ENCODE measurements at regions not wholly inside any gene's neighbourhood (a gene's known extent, or its start where the extent isn't known, plus 50 kb on each side); places are given as distances from the start of the nearest gene placed in this dataset.
A peak's percentile ranks its signal among the peaks of the same experiment; 100 is the strongest.

GRCh38 chr16:73965591-73965990 is 331.0 kb upstream of the PSMD7 start:
- H3K4me1 Mint-ChIP-seq = no peaks in the 10 kb centered on the region
- TF ChIP-seq CTCF (conservative IDR thresholded peaks at IDR 0.05) = no peak
- 93 to 96% methylated on average over 3 of the region's 3 CpGs for WGBS, 2 experiments (ENCODE audit: insufficient coverage in 1 of 2, insufficient read length in 1 of 2)
- H3K36me3 Mint-ChIP-seq (ENCODE audit: low read depth) = no peaks in the 10 kb centered on the region
- DNase-seq = no peak
- no peaks in the 10 kb centered on the region for H3K4me1 ChIP-seq (ENCODE audit: control insufficient read depth, insufficient read depth, low read length)
- H3K27me3 Mint-ChIP-seq (ENCODE audit: insufficient read depth) = no peaks in the 10 kb centered on the region
- no peak overlapping the region for H3K4me3 ChIP-seq (ENCODE audit: low read length)
- H3K27ac ChIP-seq (ENCODE audit: low read depth, low read length) = no peak overlapping the region
- no peak overlapping the region for H3K9ac ChIP-seq (ENCODE audit: extremely low read depth, low read length, poor library complexity, severe bottlenecking)
- no peak overlapping the region for H3K4me3 Mint-ChIP-seq
- H3K9me3 Mint-ChIP-seq = peaks cover 10% of the 10 kb centered on the region
- H3K27ac Mint-ChIP-seq = no peak overlapping the region
- H3K9me3 ChIP-seq (ENCODE audit: control insufficient read depth, low read length) = no peaks in the 10 kb centered on the region
- H3K36me3 ChIP-seq (ENCODE audit: control insufficient read depth, insufficient read depth, low read length) = no peaks in the 10 kb centered on the region
- H3K27me3 ChIP-seq (ENCODE audit: control insufficient read depth, insufficient read depth, low read length, poor library complexity, severe bottlenecking) = no peaks in the 10 kb centered on the region

- H3K36me3 ChIP-seq (ENCODE audit: control insufficient read depth, insufficient read depth, low read length) = no peaks in the 10 kb centered on the region
Measured at GRCh38 chr16:73956587-73957494, 339.8 kb upstream of the PSMD7 start.

GRCh38 chr16:73955702-73956101 is 340.9 kb upstream of the PSMD7 start:
- no peak overlapping the region for H3K4me3 ChIP-seq (ENCODE audit: low read length)
- no peak for TF ChIP-seq CTCF (conservative IDR thresholded peaks at IDR 0.05)
- H3K9ac ChIP-seq (ENCODE audit: extremely low read depth, low read length, poor library complexity, severe bottlenecking) = no peak overlapping the region
- no peaks in the 10 kb centered on the region for H3K9me3 ChIP-seq (ENCODE audit: control insufficient read depth, low read length)
- H3K27me3 Mint-ChIP-seq (ENCODE audit: insufficient read depth) = no peaks in the 10 kb centered on the region
- H3K27me3 ChIP-seq (ENCODE audit: control insufficient read depth, insufficient read depth, low read length, poor library complexity, severe bottlenecking) = no peaks in the 10 kb centered on the region
- H3K27ac Mint-ChIP-seq = no peak overlapping the region
- no peaks in the 10 kb centered on the region for H3K4me1 ChIP-seq (ENCODE audit: control insufficient read depth, insufficient read depth, low read length)
- no peak for DNase-seq
- H3K36me3 Mint-ChIP-seq (ENCODE audit: low read depth) = no peaks in the 10 kb centered on the region
- peaks cover under 1% of the 10 kb centered on the region for H3K9me3 Mint-ChIP-seq
- 90 to 95% methylated on average over 8 to 11 of the region's 11 CpGs for WGBS, 2 experiments (ENCODE audit: insufficient coverage in 1 of 2, insufficient read length in 1 of 2)
- no peak overlapping the region for H3K4me3 Mint-ChIP-seq
- H3K4me1 Mint-ChIP-seq = peaks cover 2% of the 10 kb centered on the region
- H3K36me3 ChIP-seq (ENCODE audit: control insufficient read depth, insufficient read depth, low read length) = no peaks in the 10 kb centered on the region
- no peak overlapping the region for H3K27ac ChIP-seq (ENCODE audit: low read depth, low read length)

More at GRCh38 chr16:73956587-73957494, 339.8 kb upstream of the PSMD7 start:
- Mint-ChIP-seq H3K36me3 (ENCODE audit: low read depth) (no peaks in the 10 kb centered on the region), H3K4me3 (no peak overlapping the region), H3K27me3 (ENCODE audit: insufficient read depth) (no peaks in the 10 kb centered on the region), H3K9me3 (peaks cover 9% of the 10 kb centered on the region), H3K4me1 (no peaks in the 10 kb centered on the region), H3K27ac (no peak overlapping the region)
- H3K27me3 ChIP-seq (ENCODE audit: control insufficient read depth, insufficient read depth, low read length, poor library complexity, severe bottlenecking) = no peaks in the 10 kb centered on the region
- WGBS, 2 experiments (ENCODE audit: insufficient coverage in 1 of 2, insufficient read length in 1 of 2) = 43 to 61% methylated on average over 7 to 10 of the region's 10 CpGs
- no peaks in the 10 kb centered on the region for H3K9me3 ChIP-seq (ENCODE audit: control insufficient read depth, low read length)
- H3K4me1 ChIP-seq (ENCODE audit: control insufficient read depth, insufficient read depth, low read length) = no peaks in the 10 kb centered on the region
- peak; percentile 95 for TF ChIP-seq CTCF (conservative IDR thresholded peaks at IDR 0.05)
- no peak overlapping the region for H3K4me3 ChIP-seq (ENCODE audit: low read length)
- no peak overlapping the region for H3K27ac ChIP-seq (ENCODE audit: low read depth, low read length)
- DNase-seq = peak; percentile 83
- H3K9ac ChIP-seq (ENCODE audit: extremely low read depth, low read length, poor library complexity, severe bottlenecking) = no peak overlapping the region

All from endodermal cell (in vitro differentiated cells).